ENCODE measurements at regions not wholly inside any gene's neighbourhood (a gene's known extent, or its start where the extent isn't known, plus 50 kb on each side); places are given as distances from the start of the nearest gene placed in this dataset.
A peak's percentile ranks its signal among the peaks of the same experiment; 100 is the strongest.

- no peak for TF ChIP-seq CTCF (IDR thresholded peaks at IDR 0.05; ENCODE audit: low read depth, low read length)
- H3K4me3 ChIP-seq (replicated peaks in 1 of 2; ENCODE audit: low read depth in 2 of 2, low read length in 2 of 2): no peak overlapping the region
- no peak for DNase-seq (ENCODE audit: low read depth in 2 of 2)
These were observed 56.5 kb upstream of the TWIST2 start for GRCh38 chr2:238791354-238791753.

DNA sequence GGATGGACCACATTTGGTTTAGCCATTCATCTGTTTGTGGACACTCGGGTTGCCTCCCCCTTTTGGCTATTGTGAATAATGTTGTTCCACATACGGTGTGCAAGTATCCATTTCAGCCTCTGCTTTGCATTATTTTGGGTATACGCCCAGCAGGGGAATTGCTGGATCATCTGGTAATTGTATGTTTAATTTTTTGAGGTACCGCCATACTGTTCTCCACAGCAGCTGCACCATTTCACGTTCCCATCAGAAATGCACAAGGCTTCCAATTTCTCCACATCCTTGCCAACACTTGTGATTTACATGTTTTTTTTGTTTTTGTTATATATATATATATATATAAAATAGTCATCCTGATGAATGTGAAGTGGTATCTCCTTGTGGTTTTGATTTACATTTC, 54.6 kb upstream of the TWIST2 start:
- H3K4me3 ChIP-seq (replicated peaks in 1 of 2; ENCODE audit: low read depth in 2 of 2, low read length in 2 of 2): no peak overlapping the region
- DNase-seq (ENCODE audit: low read depth in 2 of 2): peak in 1 of 2 donors; percentile 8
- TF ChIP-seq CTCF (IDR thresholded peaks at IDR 0.05; ENCODE audit: low read depth, low read length): no peak

DNA sequence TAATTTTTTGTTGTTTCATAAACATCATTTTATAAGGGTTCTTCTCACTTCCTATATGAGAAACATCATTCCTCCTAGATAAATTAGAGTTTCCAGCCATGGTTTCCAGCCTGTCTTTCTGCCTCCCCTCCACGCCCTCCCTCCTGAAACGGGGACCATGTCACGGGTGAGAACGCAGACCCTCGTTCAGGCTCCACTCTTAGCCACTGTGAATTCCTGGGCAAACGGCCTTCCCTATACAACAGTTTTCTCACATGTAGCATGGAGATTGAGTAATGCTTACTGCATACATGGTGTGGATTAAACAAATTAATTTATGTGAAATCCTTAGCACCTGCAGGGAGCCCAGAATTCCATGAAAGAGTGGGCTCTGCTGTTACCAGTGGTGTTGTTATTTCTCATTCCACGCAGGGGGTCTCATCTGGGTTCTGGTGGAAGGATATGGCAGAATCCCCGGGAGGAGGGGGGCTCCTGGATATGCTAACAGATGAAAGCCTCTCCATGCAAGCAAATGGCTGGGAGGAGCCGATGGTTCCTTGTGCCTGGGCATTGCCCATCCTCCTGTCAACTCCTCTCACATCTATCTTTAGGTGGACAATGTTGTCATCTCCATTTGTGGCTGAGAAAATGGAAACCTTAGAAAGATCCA, 54.0 kb upstream of the TWIST2 start:
- no peak for DNase-seq (ENCODE audit: low read depth in 2 of 2)
- H3K4me3 ChIP-seq (replicated peaks in 1 of 2; ENCODE audit: low read depth in 2 of 2, low read length in 2 of 2): no peak overlapping the region
- TF ChIP-seq CTCF (IDR thresholded peaks at IDR 0.05; ENCODE audit: low read depth, low read length): no peak

- no peak for DNase-seq (ENCODE audit: low read depth in 2 of 2)
- H3K4me3 ChIP-seq (replicated peaks in 1 of 2; ENCODE audit: low read depth in 2 of 2, low read length in 2 of 2): no peak overlapping the region
- TF ChIP-seq CTCF (IDR thresholded peaks at IDR 0.05; ENCODE audit: low read depth, low read length): no peak
These were observed 51.5 kb upstream of the TWIST2 start for GRCh38 chr2:238796223-238796885.

GRCh38 chr2:238797537-238797936, 50.3 kb upstream of the TWIST2 start:
- no peak overlapping the region for H3K4me3 ChIP-seq (replicated peaks in 1 of 2; ENCODE audit: low read depth in 2 of 2, low read length in 2 of 2)
- no peak for TF ChIP-seq CTCF (IDR thresholded peaks at IDR 0.05; ENCODE audit: low read depth, low read length)
- no peak for DNase-seq (ENCODE audit: low read depth in 2 of 2)
